ENCODE measurements at regions not wholly inside any gene's neighbourhood (a gene's known extent, or its start where the extent isn't known, plus 50 kb on each side); places are given as distances from the start of the nearest gene placed in this dataset.

- TF ChIP-seq CTCF (conservative IDR thresholded peaks at IDR 0.05) (no peak), EZH2 (IDR thresholded peaks at IDR 0.05; ENCODE audit: low read depth) (no peak)
These were observed 1472.8 kb downstream of the AACS start for GRCh38 chr12:126537961-126538530.
